ENCODE measurements at regions not wholly inside any gene's neighbourhood (a gene's known extent, or its start where the extent isn't known, plus 50 kb on each side); places are given as distances from the start of the nearest gene placed in this dataset.

DNA sequence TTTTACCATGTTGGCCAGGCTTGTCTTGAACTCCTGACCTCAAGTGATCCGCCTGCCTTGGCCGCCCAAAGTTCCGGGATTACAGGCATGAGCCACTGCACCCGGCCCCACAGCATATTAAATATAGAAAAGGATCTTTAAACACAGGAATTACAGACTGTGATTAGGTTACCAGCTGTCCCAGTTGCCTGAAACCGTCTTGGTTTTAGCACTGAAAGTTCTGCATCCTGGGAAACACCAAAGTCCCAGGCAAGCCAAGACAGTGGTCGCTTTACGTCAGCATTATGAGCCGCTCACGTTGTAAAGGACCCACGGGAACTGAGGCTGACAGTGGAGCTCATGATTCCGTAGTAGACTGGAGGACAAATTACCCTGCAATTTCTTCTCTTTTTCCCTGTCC, 69.0 kb upstream of the FAM180A start (continued):
- no peak for TF ChIP-seq SP1 (IDR thresholded peaks at IDR 0.05; ENCODE audit: low read depth, low read length)

- H3K4ac ChIP-seq (replicated peaks; ENCODE audit: insufficient read length, low read depth, low read length) = no peak overlapping the region
- no peaks in the 10 kb centered on the region for H3K79me1 ChIP-seq (ENCODE audit: low read depth, low read length)
- no peak overlapping the region for H3K9ac ChIP-seq (replicated peaks in 1 of 4; ENCODE audit: extremely low read depth in 1 of 4, low read depth in 3 of 4, low read length in 3 of 4)
- H4K8ac ChIP-seq (ENCODE audit: extremely low read depth, insufficient read depth, low read length) = no peak overlapping the region
- no peaks in the 10 kb centered on the region for H3K36me3 ChIP-seq (ENCODE audit: control insufficient read depth in 2 of 4, insufficient read depth in 4 of 4, low read length in 3 of 4)
- no peak overlapping the region for H2BK15ac ChIP-seq (ENCODE audit: low read length)
- no peak overlapping the region for H3K4me2 ChIP-seq (ENCODE audit: insufficient read depth in 1 of 2, low read depth in 2 of 2, low read length in 2 of 2)
- no peak for FAIRE-seq
- H3K27me3 ChIP-seq (replicated peaks in 1 of 4; ENCODE audit: control insufficient read depth in 3 of 4, extremely low read depth in 1 of 4, insufficient read depth in 3 of 4, low read length in 3 of 4) = no peaks in the 10 kb centered on the region
- no peaks in the 10 kb centered on the region for H3K79me2 ChIP-seq (ENCODE audit: control insufficient read depth in 1 of 2, insufficient read depth in 2 of 2, low read length in 2 of 2)
- no peak overlapping the region for H2AFZ ChIP-seq (ENCODE audit: low read length)
- no peak overlapping the region for H2BK20ac ChIP-seq (ENCODE audit: low read length)
- H4K5ac ChIP-seq (ENCODE audit: insufficient read length, low read depth, low read length) = no peak overlapping the region
- DNase-seq (ENCODE audit: low read depth in 1 of 2, low spot score in 2 of 2) = no peak
- POLR2A ChIA-PET (ENCODE audit: partially characterized antibody) = no interaction called here
- CTCF ChIA-PET (ENCODE audit: partially characterized antibody) = interaction anchor here (1.2 to 4.4 kb wide), 4 partner anchors 11 to 300 kb away, joined by 3 to 23 read pairs (median 4); no protein-coding TSS in a partner anchor
- 81% methylated on average over 3 of the region's 3 CpGs; no CpG with 5 or more reads in 1 of the 2 experiments for WGBS, 2 experiments (ENCODE audit: extremely low coverage in 1 of 2, insufficient coverage in 1 of 2, insufficient read length in 1 of 2, insufficient replicate concordance in 2 of 2, low coverage in 1 of 2, low lambda C conversion rate in 2 of 2, missing lambda C conversion rate in 1 of 2)
- H3K23ac ChIP-seq (ENCODE audit: insufficient read length) = no peak overlapping the region
- H3K14ac ChIP-seq (ENCODE audit: insufficient read length) = no peak overlapping the region
- no peak overlapping the region for H3K56ac ChIP-seq (replicated peaks; ENCODE audit: insufficient read length, low read depth, low read length)
- no peak overlapping the region for H2BK5ac ChIP-seq (ENCODE audit: low read depth, low read length)
- H3K23me2 ChIP-seq (ENCODE audit: low read depth, low read length) = no peaks in the 10 kb centered on the region; the same call in 1 of the 2 replicates
- no peak overlapping the region for H3K4me3 ChIP-seq (ENCODE audit: extremely low read depth in 1 of 4, insufficient read depth in 2 of 4, low read depth in 3 of 4, low read length in 4 of 4)
- no peak overlapping the region for H4K91ac ChIP-seq (replicated peaks; ENCODE audit: insufficient read length, low read length)
- H3K9me3 ChIP-seq (ENCODE audit: insufficient read depth in 2 of 2, low read depth in 1 of 2, low read length in 1 of 2) = no peaks in the 10 kb centered on the region
- no peak overlapping the region for H3K27ac ChIP-seq (ENCODE audit: low read depth, low read length)
- H2AK5ac ChIP-seq (ENCODE audit: low read depth, low read length) = no peak overlapping the region
- no peak overlapping the region for H3K18ac ChIP-seq (ENCODE audit: extremely low read depth, low read length)
- H3K4me1 ChIP-seq (replicated peaks in 1 of 4; ENCODE audit: control insufficient read depth in 3 of 4, insufficient read depth in 4 of 4, low read length in 3 of 4) = no peaks in the 10 kb centered on the region
- no peak overlapping the region for H2BK12ac ChIP-seq (ENCODE audit: low read depth, low read length)
- no peaks in the 10 kb centered on the region for H4K20me1 ChIP-seq (replicated peaks in 1 of 2; ENCODE audit: control insufficient read depth in 1 of 2, insufficient read depth in 2 of 2, low read length in 2 of 2)
- H2BK120ac ChIP-seq (replicated peaks; ENCODE audit: low read depth, low read length) = no peak overlapping the region
- no peak for TF ChIP-seq KDM1A (IDR thresholded peaks at IDR 0.05; ENCODE audit: borderline replicate concordance, low read length)
- no peak for TF ChIP-seq BACH1 (IDR thresholded peaks at IDR 0.05; ENCODE audit: low read length)
- no peak for TF ChIP-seq HDAC6 (IDR thresholded peaks at IDR 0.05; ENCODE audit: low read depth, low read length)
- TF ChIP-seq SIX5 (IDR thresholded peaks at IDR 0.05; ENCODE audit: low read depth, low read length) = no peak
- TF ChIP-seq HDAC2 (IDR thresholded peaks at IDR 0.05; ENCODE audit: borderline replicate concordance in 1 of 2, low read depth in 2 of 2, low read length in 2 of 2) = no peak
- TF ChIP-seq YY1 (IDR thresholded peaks at IDR 0.05; ENCODE audit: low read depth, low read length) = no peak
- no peak for TF ChIP-seq SUZ12 (IDR thresholded peaks at IDR 0.05; ENCODE audit: low read length)
- TF ChIP-seq CBX8 (IDR thresholded peaks at IDR 0.05; ENCODE audit: borderline replicate concordance, low read depth, low read length) = no peak
- no peak for TF ChIP-seq POLR2A (IDR thresholded peaks at IDR 0.05; ENCODE audit: control extremely low read depth in 1 of 2, low read depth in 2 of 2, low read length in 2 of 2)
- TF ChIP-seq CTBP2 (IDR thresholded peaks at IDR 0.05; ENCODE audit: borderline replicate concordance, insufficient read depth, insufficient read length, low read length) = no peak
- TF ChIP-seq SP1 (IDR thresholded peaks at IDR 0.05; ENCODE audit: low read depth, low read length) = no peak
- TF ChIP-seq, protein P1, sequence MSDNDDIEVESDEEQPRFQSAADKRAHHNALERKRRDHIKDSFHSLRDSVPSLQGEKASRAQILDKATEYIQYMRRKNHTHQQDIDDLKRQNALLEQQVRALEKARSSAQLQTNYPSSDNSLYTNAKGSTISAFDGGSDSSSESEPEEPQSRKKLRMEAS (IDR thresholded peaks at IDR 0.05) = no peak
- TF ChIP-seq CEBPB (IDR thresholded peaks at IDR 0.05; ENCODE audit: low read depth, low read length) = no peak
- no peak for TF ChIP-seq BCL11A (IDR thresholded peaks at IDR 0.05; ENCODE audit: low read depth in 2 of 2, low read length in 2 of 2)
Measured at GRCh38 chr7:135815033-135815432, 66.4 kb upstream of the FAM180A start.

Measured in H1 (cell line).